ENCODE measurements at regions not wholly inside any gene's neighbourhood (a gene's known extent, or its start where the extent isn't known, plus 50 kb on each side); places are given as distances from the start of the nearest gene placed in this dataset.

- TF ChIP-seq POLR2AphosphoS5 (IDR thresholded peaks at IDR 0.05; ENCODE audit: low read depth, low read length) = no peak
- TF ChIP-seq SIN3A (IDR thresholded peaks at IDR 0.05; ENCODE audit: borderline replicate concordance, insufficient read depth, low read length) = no peak
- TF ChIP-seq REST (IDR thresholded peaks at IDR 0.05; ENCODE audit: insufficient read depth in 1 of 2, low read depth in 2 of 2, low read length in 2 of 2) = no peak
These were observed 136.3 kb downstream of the SNX19 start for GRCh38 chr11:130779943-130780342.

- TF ChIP-seq FOXP2 (optimal IDR thresholded peaks at IDR 0.05; ENCODE audit: borderline replicate concordance, extremely low read depth, extremely low read length, insufficient read depth) (no peak), SIN3A (IDR thresholded peaks at IDR 0.05; ENCODE audit: borderline replicate concordance, insufficient read depth, low read length) (no peak), POLR2AphosphoS5 (IDR thresholded peaks at IDR 0.05; ENCODE audit: low read depth, low read length) (no peak), REST (IDR thresholded peaks at IDR 0.05; ENCODE audit: insufficient read depth in 1 of 2, low read depth in 2 of 2, low read length in 2 of 2) (no peak), TAF1 (IDR thresholded peaks at IDR 0.05; ENCODE audit: borderline replicate concordance, insufficient read depth, low read length) (no peak)
These were observed 135.8 kb downstream of the SNX19 start for GRCh38 chr11:130780437-130780836.

- TF ChIP-seq POLR2AphosphoS5 (IDR thresholded peaks at IDR 0.05; ENCODE audit: low read depth, low read length) (no peak), TAF1 (IDR thresholded peaks at IDR 0.05; ENCODE audit: borderline replicate concordance, insufficient read depth, low read length) (no peak), REST (IDR thresholded peaks at IDR 0.05; ENCODE audit: insufficient read depth in 1 of 2, low read depth in 2 of 2, low read length in 2 of 2) (no peak), SIN3A (IDR thresholded peaks at IDR 0.05; ENCODE audit: borderline replicate concordance, insufficient read depth, low read length) (no peak), FOXP2 (optimal IDR thresholded peaks at IDR 0.05; ENCODE audit: borderline replicate concordance, extremely low read depth, extremely low read length, insufficient read depth) (no peak)
These were observed 134.3 kb downstream of the SNX19 start for GRCh38 chr11:130781931-130782330.

GRCh38 chr11:130782361-130783222, 133.7 kb downstream of the SNX19 start:
- TF ChIP-seq SIN3A (IDR thresholded peaks at IDR 0.05; ENCODE audit: borderline replicate concordance, insufficient read depth, low read length) = no peak
- TF ChIP-seq FOXP2 (optimal IDR thresholded peaks at IDR 0.05; ENCODE audit: borderline replicate concordance, extremely low read depth, extremely low read length, insufficient read depth) = no peak
- no peak for TF ChIP-seq REST (IDR thresholded peaks at IDR 0.05; ENCODE audit: insufficient read depth in 1 of 2, low read depth in 2 of 2, low read length in 2 of 2)
- TF ChIP-seq POLR2AphosphoS5 (IDR thresholded peaks at IDR 0.05; ENCODE audit: low read depth, low read length) = no peak
- no peak for TF ChIP-seq TAF1 (IDR thresholded peaks at IDR 0.05; ENCODE audit: borderline replicate concordance, insufficient read depth, low read length)

All from PFSK-1 (cell line).